ENCODE measurements at regions not wholly inside any gene's neighbourhood (a gene's known extent, or its start where the extent isn't known, plus 50 kb on each side); places are given as distances from the start of the nearest gene placed in this dataset.

DNA sequence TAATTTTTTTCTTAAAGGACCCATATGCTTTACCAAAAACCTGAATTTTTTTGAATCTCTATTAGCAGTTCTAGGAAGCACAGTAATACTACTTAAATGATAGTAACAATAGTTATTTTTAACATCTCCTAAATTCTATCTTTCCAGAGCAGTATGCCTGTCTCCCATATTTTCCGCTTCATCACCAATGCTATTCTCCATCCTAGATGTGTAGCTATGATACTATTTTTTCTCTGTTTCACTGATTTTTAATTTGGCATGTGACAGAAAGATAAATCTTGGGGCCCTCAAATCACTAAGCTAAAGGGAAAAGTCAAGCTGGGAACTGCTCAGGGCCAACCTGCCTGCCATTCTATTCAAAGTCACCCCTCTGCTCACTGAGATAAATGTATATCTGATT, 102.3 kb upstream of the HMCN1 start:
- TF ChIP-seq SP1 (IDR thresholded peaks at IDR 0.05): no peak
- no peak for TF ChIP-seq LEF1 (IDR thresholded peaks at IDR 0.05; ENCODE audit: borderline replicate concordance)
- TF ChIP-seq HDGF (IDR thresholded peaks at IDR 0.05; ENCODE audit: borderline replicate concordance): no peak
- TF ChIP-seq BHLHE40 (IDR thresholded peaks at IDR 0.05; ENCODE audit: borderline replicate concordance): no peak
- TF ChIP-seq FOXA1 (IDR thresholded peaks at IDR 0.05): no peak
